GM19463 (cell line): ENCODE measurements at regions not wholly inside any gene's neighbourhood (a gene's known extent, or its start where the extent isn't known, plus 50 kb on each side); places are given as distances from the start of the nearest gene placed in this dataset.

ENCODE experiments used
- ATAC-seq: cut with Tn5 transposase; IDR thresholded peaks from one replicate; pipeline ENCODE4 v1.9.1; 2021; ENCODE audit warnings: mild to moderate bottlenecking, moderate library complexity; ENCODE audit not compliant: unreplicated experiment

GRCh38 chr18:38022234-38022633 is 456.6 kb upstream of the CELF4 start:
- no peak for ATAC-seq

DNA sequence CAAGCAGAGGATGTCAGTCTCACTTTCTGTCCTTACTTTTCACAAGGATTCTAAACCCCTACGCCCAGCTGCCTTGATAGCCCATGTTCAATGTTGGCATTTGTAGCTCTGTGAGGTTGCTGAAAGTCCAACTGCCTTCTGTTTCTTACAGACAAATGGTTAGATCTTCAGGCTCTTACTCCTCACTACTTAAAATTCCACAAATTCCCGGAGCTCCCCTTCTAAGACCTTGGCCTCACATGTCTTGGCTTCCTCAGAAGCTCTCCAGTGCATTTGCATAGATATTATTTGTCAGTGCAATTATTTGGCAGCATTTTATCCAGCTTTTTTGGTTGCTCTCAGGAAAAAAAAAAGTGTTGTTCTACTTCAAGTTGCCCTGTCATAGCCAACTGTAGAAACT is 453.7 kb upstream of the CELF4 start:
- ATAC-seq: no peak

DNA sequence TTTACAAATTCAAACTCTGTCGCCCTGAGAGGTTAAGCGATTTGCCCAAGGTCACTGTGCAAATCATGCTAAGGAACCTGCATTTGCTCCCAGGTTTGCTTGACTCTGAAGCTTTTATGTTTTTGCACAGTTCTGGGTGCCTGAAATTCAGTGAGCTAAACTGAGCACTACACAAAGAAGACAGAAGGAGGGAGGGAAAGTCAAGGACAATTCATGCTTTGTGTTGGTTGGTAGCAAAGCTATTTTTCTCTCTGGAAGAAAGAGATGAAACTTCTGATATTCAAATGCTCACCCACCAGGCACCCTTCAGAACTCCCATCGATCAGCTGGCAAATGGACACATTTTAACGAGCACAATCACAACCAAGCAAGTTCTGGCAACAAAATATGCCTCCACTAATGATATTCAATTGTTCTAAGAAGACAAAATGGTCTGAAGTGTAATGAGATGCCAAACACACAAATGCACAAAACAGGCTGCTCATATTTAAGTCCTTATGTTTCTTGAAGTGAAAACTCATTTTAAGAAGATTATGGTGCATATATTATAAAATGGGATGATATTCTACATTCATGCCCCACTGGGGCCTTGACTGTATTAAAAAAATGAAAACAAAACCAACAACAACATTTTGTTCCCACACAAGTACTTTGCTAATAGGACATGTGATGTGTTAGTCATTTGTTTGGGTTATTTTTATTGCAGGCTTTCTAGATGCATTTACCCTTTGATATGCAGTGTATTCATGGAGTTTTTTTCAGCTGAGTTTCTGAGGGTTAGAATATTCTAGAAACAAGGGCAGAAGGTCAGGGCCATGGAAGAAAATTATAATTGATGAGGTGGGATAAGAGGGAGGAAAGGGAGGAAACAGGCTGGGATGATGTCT is 445.6 kb upstream of the CELF4 start:
- ATAC-seq: no peak

DNA sequence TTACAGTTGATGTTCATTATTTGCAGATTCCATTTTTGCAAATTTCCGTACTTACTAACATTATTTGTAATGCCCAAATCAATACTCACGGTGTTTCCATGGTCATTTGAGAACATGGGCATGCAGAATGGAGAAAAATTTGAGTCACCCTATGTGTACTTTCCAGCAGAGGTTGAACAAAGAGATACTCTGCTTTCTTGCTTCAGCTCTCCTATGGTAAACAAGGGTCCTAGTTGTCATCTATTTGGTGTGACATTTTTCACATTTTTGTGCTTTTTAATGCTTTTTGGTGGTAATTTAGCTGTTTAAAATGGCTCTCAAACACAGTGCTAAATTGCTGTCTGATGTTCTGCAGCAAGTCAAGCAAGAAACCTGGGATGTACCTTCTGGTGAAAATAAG is 444.4 kb upstream of the CELF4 start:
- no peak for ATAC-seq

DNA sequence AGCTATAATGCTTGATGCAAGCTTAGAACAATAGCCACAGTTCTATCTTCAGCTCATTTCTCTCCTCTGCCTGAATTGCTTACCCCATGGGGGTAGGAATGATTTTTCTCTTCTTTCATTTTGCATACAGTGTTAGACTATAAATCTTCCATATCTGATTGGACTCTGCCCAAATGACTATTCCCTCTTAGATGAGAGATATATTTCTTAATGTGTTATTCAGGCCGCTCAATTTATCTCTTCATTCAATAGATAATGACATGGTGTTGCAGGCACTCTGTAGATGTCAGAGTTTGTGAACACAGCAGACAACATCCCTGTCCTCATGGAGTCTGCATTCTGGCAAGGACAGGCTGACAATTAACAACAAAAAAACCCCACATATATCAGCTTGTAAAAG is 443.7 kb upstream of the CELF4 start:
- no peak for ATAC-seq

GRCh38 chr18:38007676-38008330 is 442.2 kb upstream of the CELF4 start:
- ATAC-seq: no peak

DNA sequence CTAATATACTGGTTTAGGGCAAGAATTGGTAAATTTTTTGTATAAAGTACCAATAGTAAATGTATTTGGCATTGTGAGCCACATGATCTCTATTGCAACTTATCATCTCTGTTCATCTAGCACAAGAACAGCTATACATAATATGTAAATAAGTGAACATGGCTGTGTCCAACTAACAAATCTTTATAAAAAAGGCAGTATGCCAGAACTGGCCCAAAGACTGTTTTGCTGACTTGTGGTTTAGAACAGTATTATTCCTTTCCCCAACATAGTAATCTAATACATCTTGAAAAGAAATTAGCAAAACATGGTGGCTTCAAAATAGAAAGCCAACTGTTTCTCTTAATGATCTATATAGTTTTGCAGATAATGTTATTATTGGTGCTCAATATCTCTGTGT is 441.4 kb upstream of the CELF4 start:
- no peak for ATAC-seq

DNA sequence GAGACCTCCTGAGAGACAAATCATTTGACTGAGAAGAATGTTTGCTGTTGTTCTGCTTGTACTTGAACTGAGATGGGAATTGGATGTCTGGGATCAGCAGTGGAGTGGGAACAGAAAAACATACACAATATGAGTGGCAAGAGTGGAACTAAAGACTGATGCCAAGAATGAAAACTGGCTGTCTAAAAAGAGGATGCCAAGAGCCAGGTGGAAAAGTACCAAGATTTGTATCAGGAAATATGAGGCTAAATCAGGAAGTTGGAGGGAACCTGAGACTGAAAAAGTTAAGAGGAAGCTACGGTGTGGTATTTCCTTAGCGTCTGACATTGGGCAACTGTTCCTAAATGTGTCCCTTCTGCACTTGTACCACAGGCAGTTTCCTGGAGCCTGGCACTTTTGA is 440.9 kb upstream of the CELF4 start:
- no peak for ATAC-seq

DNA sequence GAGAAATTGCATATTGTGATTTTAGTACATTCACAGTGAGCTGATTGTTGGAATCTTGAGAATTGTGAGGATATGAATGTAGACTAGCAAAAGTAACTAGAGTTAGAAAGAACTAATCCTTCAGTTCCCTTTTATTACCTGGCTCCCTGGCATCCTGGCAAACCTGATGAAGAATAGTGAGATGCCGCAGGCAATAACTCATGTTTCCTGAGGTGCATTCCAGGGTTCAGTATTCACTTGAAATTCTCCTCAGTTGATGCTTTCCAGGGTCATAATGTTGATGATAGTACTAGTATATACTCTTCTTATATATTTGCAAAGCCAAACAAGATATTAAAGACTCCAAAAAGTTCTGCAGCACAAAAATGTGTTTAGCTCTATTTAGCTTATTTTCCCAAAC is 432.1 kb upstream of the CELF4 start:
- no peak for ATAC-seq

DNA sequence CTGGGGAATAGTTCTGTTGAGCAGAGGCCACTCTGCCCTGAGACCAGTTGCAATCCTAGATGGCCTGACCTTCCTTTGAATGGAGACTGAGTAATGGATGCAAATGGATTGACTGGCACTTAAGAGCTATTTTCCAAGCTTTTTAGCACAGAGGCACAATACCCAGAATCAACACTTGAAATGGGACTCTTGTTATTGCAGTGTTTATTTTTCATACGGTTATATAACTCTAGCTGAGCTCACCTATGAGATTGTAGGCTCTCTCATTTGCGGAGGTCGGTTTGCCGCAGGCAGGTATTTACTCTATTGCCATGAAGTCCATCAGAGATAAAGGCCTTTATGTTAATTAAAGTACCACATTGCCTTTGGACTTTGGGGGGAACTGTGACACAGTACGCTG is 422.3 kb upstream of the CELF4 start:
- no peak for ATAC-seq

DNA sequence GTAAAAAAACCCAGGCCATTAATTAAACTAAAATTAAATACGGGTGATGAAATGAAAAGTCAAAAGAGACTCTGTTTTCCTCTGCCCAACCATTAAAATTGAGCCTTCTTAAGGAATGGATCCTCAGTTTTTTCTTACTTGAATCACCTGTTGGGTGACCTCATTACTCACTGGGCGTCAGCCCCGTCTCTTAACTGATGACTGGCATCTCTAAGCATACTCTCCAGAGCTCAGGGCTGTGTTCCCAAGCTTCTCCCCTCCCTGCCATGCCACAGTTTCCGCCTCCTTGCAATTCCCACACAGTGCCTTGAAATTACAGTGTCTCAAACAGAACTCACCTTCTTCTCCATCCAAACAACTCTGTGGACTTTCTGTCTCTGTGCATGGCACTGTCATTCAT is 421.1 kb upstream of the CELF4 start:
- ATAC-seq: no peak

DNA sequence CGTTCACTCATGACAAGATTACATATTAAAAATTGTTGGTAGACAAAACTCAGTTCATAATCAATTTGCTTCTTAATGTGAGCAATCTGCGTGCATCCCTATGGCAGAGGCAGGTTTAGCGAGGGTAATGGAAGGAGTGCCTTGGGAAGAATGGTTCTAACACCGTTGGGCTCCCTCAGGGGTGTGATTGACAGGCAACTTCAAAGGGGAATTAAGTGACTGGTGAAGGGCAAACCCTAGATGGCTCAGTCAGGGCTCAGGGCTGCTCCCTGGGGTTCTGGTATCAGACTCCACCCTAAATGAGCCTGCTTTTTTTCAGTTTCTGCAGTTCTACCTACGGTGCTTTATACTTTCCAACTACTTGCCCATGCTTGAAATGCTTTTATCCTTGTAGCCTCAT is 419.5 kb upstream of the CELF4 start:
- ATAC-seq: no peak

- no peak for ATAC-seq
These were observed 415.0 kb upstream of the CELF4 start for GRCh38 chr18:37980556-37980955.

DNA sequence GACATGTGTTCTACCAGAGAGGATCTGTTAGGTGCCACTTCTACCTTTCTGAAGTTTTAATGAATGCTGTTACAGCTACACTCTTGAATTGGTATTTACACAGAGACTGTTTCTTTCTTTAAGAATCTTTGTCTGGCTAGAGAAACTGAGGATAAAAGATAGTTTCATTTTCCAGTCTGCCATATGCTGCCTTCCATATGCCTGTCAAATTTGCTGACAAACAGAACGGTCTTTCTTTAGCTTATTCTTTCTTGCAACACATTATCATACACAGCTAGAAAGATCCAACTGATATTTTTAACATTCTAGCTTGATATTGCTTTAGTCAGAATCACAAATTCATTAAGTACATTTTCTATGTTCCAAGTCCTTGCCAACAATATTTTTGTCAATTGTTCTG is 409.8 kb upstream of the CELF4 start:
- no peak for ATAC-seq

GRCh38 chr18:37967261-37967660 is 401.7 kb upstream of the CELF4 start:
- no peak for ATAC-seq

DNA sequence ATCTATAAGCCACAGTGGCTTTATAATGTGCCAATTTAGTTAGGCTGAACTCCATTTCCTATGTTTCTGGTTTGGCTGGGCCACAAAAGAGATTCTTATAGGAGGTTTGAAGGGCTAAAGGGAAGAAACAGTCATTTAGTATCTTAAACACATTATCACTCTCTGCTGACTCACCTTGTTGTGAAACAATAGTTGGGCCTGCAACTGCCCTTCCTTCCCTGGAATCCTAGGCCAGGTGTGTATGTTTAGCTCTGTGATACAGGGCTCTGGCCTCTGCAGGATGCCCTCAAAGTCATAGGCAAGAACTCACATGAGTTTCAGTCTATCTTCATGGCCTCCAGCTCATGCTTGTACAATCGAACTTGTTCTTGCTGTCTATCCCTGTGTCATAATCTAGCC is 400.0 kb upstream of the CELF4 start:
- no peak for ATAC-seq

GRCh38 chr18:37964885-37965571 is 399.4 kb upstream of the CELF4 start:
- no peak for ATAC-seq

DNA sequence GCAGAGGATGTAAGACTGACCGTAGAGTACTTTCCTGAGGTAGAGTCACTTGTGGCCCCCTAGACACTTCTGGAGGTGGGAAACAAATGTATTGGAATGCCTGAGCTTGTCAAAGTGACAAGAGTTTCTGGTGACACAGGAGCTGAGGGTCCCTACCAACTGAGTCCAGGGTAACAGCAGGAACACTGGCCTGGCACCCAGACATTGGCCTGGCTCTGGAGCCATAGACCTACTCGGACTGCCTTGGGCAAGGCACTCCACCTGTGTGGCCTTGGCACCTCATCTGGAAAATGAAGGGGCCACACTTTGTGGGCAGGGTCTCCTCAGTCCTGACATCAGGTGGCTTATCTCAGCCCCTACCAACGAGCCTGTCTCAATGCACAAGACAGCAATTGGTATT is 398.2 kb upstream of the CELF4 start:
- no peak for ATAC-seq

GRCh38 chr18:37962316-37962966 is 396.8 kb upstream of the CELF4 start:
- no peak for ATAC-seq

- no peak for ATAC-seq
These were observed 392.9 kb upstream of the CELF4 start for GRCh38 chr18:37958499-37958898.

GRCh38 chr18:37956902-37957301 is 391.3 kb upstream of the CELF4 start:
- no peak for ATAC-seq
